Activated T-helper 2 cell treated with anti-CD3 and anti-CD28 coated beads, Interferon-gamma antibody, Interleukin-2, Interleukin-4, amounts not matched to agents 10 μg/mL and 5 μg/mL and 100 μg/mL, durations not matched to agents 14 hours and 24 hours and 36 hours (primary cell): ENCODE measurements at regions not wholly inside any gene's neighbourhood (a gene's known extent, or its start where the extent isn't known, plus 50 kb on each side); places are given as distances from the start of the nearest gene placed in this dataset.
"Not testable (repeated sequence)": the region's sequence is repeated elsewhere in the genome, so short reads cannot be mapped to it uniquely, and the experiment has no call there.

Experiments used
- DNase-seq: peaks from one replicate; pipeline ENCODE4 v3.0.0; 2021; ENCODE audit warnings: low spot score
- H3K27ac Mint-ChIP-seq: one replicate; pipeline ENCODE4 v1.8.0; 2021; ENCODE audit warnings: mixed read lengths
- H3K27me3 Mint-ChIP-seq: one replicate; pipeline ENCODE4 v1.8.0; 2021; ENCODE audit warnings: low read depth, mixed read lengths
- H3K36me3 Mint-ChIP-seq: one replicate; pipeline ENCODE4 v1.8.0; 2021; ENCODE audit warnings: low read depth, mixed read lengths
- H3K4me1 Mint-ChIP-seq: one replicate; pipeline ENCODE4 v1.8.0; 2021; ENCODE audit warnings: low read depth, mixed read lengths
- H3K4me3 Mint-ChIP-seq: one replicate; pipeline ENCODE4 v1.8.0; 2021; ENCODE audit warnings: low read depth, mild to moderate bottlenecking, moderate library complexity, mixed read lengths
- H3K9me3 Mint-ChIP-seq: one replicate; pipeline ENCODE4 v1.8.0; 2021; ENCODE audit warnings: mixed read lengths
- intact Hi-C: fragments of 100-400 bp; cut with micrococcal nuclease; formaldehyde crosslinking; loops from one replicate; pipeline ENCODE4 v1.15.1; 2023

GRCh38 chr9:41040705-41041342 is 87.7 kb downstream of the FOXD4L6 start:
- intact Hi-C loops, H3K9me3 Mint-ChIP-seq: not testable (repeated sequence)

DNA sequence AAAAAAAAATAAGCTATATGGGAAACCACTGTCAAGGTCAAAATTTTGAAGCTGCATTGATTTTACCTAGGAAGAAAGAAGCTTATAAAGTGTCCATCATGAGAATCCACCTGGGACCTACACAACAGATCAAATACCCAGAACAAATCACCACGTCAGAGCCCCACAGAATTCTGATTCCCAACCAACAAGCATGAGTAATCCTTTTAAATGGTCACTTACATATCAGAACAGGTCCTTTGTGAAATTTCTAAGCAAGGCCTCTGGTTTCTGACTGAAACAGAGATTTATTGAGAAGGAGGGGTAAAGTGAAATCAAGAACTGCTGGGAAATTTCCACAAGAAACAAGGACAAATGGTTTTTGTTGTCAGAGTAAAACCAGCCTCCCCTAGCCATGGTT is 93.2 kb downstream of the FOXD4L6 start:
- H3K36me3 Mint-ChIP-seq, H3K4me3 Mint-ChIP-seq, intact Hi-C loops, H3K27me3 Mint-ChIP-seq, H3K27ac Mint-ChIP-seq, H3K4me1 Mint-ChIP-seq, H3K9me3 Mint-ChIP-seq, DNase-seq: not testable (repeated sequence)

More at GRCh38 chr9:41040705-41041342, 87.7 kb downstream of the FOXD4L6 start:
- not testable (repeated sequence) for H3K4me1 Mint-ChIP-seq, H3K27ac Mint-ChIP-seq, DNase-seq, H3K27me3 Mint-ChIP-seq, H3K36me3 Mint-ChIP-seq, H3K4me3 Mint-ChIP-seq

DNA sequence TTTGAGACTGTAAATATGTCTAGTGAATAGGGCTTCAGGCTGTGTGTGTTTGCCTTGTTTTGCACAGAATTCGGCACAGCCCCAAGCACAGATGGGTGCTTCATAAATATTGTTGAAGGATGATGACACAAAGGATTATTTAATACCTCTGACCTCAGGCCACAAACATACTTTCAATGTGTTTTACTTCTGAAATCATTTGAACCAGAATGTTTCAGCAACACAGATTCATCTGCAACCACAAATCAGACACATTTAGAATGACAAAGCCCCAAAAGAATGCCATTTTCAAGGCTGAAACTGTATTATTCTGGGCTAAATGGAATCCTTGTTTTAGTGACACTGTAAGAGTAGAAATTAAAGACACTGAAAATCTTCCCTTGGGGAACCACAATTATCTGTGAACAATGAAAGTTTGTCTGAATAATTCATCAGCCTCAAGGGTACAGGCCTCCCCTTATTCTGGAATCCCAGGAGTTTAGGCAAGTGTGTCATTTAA is 93.7 kb downstream of the FOXD4L6 start:
- H3K27ac Mint-ChIP-seq, H3K4me1 Mint-ChIP-seq, H3K9me3 Mint-ChIP-seq, intact Hi-C loops, DNase-seq, H3K4me3 Mint-ChIP-seq, H3K36me3 Mint-ChIP-seq, H3K27me3 Mint-ChIP-seq: not testable (repeated sequence)

- H3K36me3 Mint-ChIP-seq, intact Hi-C loops, H3K4me3 Mint-ChIP-seq, H3K27ac Mint-ChIP-seq, H3K4me1 Mint-ChIP-seq, H3K9me3 Mint-ChIP-seq, H3K27me3 Mint-ChIP-seq, DNase-seq: not testable (repeated sequence)
Measured at GRCh38 chr9:41033877-41034276, 94.6 kb downstream of the FOXD4L6 start.

GRCh38 chr9:41033360-41033759 is 95.1 kb downstream of the FOXD4L6 start:
- H3K9me3 Mint-ChIP-seq, intact Hi-C loops, H3K27me3 Mint-ChIP-seq, DNase-seq, H3K36me3 Mint-ChIP-seq, H3K27ac Mint-ChIP-seq, H3K4me1 Mint-ChIP-seq, H3K4me3 Mint-ChIP-seq: not testable (repeated sequence)

DNA sequence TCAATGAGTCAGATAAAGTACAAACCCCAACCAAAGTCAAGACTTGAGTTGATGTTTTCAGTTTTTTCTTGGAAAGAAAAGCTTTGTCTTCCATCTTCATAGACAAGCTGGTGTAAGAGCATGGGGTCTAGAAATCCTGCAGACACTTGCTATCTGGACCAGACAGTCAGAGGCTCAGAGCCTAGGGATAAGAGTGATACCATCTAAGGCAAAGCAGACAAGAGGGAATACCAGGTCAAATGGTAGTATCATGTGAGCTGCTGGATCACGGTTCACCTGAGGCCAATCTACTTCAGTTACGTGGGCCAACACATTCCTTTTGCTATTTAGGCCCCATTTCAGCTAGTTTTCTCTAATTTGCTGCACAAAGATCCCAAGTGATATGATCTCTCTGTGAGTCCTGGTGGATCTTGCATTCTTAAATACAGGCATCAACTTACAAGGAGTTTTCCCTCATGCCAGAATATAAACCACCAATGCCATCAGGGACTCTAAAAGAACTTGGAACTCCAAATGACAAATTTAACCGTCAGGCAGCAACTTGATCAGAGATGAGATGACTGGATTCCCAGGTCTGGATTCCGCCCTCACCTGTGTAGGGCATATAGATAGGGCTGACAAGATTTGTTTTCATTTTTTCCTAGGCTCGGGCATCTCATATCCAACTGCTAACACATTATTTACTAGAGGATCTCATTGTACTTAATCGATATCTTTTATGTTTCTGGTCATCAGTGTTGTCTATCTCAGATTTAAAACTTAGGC is 101.4 kb downstream of the FOXD4L6 start:
- H3K36me3 Mint-ChIP-seq, H3K27ac Mint-ChIP-seq, H3K4me3 Mint-ChIP-seq, DNase-seq, intact Hi-C loops, H3K27me3 Mint-ChIP-seq, H3K9me3 Mint-ChIP-seq, H3K4me1 Mint-ChIP-seq: not testable (repeated sequence)

- intact Hi-C loops, H3K4me1 Mint-ChIP-seq, H3K27ac Mint-ChIP-seq, DNase-seq, H3K4me3 Mint-ChIP-seq, H3K36me3 Mint-ChIP-seq, H3K9me3 Mint-ChIP-seq, H3K27me3 Mint-ChIP-seq: not testable (repeated sequence)
Measured at GRCh38 chr9:41022365-41022764, 106.1 kb downstream of the FOXD4L6 start.

- DNase-seq, H3K9me3 Mint-ChIP-seq, H3K4me3 Mint-ChIP-seq, H3K4me1 Mint-ChIP-seq, intact Hi-C loops, H3K36me3 Mint-ChIP-seq, H3K27ac Mint-ChIP-seq, H3K27me3 Mint-ChIP-seq: not testable (repeated sequence)
Measured at GRCh38 chr9:41019858-41020562, 108.5 kb downstream of the FOXD4L6 start.

DNA sequence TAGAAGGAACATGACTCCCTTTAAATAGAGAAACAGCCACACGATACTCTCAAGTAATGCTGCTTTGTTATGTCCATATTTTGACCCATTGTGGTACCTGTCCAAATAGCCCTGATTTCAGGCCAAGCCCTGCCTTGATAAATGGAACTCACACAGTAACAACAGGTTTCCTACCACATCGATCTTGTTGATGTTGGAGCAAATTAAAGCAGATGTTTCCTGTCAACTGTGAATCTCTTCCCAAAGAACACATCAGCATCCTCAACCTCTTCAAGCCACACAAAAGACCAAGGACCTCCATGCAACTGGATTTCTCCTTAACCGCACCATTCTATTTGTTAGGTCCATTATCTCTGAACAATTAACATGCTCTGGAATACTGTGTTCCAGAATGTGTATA is 109.5 kb downstream of the FOXD4L6 start:
- H3K9me3 Mint-ChIP-seq, H3K4me1 Mint-ChIP-seq, H3K27me3 Mint-ChIP-seq, H3K36me3 Mint-ChIP-seq, H3K27ac Mint-ChIP-seq, H3K4me3 Mint-ChIP-seq, DNase-seq, intact Hi-C loops: not testable (repeated sequence)

DNA sequence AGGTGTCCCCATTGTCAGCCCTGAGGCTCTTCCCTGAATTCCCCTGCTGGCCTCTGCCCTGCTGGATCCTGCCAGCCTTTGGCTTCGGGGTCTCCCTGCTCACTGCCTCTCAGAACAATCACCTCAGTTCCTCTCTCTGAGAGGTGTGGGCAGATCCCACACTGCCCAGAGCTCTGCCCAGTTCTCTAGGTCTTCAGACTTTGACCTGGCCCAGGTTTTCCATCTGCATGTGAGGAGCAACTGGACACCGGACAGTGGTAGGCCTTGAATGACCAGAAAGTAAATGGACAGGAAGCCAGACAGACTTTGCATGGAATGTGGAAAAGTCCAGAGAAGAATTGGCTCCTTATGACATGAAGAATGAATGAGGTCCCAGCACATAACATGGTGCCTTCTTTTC is 111.8 kb downstream of the FOXD4L6 start:
- intact Hi-C loops, H3K9me3 Mint-ChIP-seq, H3K27ac Mint-ChIP-seq, H3K4me1 Mint-ChIP-seq, DNase-seq, H3K27me3 Mint-ChIP-seq, H3K4me3 Mint-ChIP-seq: not testable (repeated sequence)
- H3K36me3 Mint-ChIP-seq = peaks cover 19% of the 10 kb centered on the region

DNA sequence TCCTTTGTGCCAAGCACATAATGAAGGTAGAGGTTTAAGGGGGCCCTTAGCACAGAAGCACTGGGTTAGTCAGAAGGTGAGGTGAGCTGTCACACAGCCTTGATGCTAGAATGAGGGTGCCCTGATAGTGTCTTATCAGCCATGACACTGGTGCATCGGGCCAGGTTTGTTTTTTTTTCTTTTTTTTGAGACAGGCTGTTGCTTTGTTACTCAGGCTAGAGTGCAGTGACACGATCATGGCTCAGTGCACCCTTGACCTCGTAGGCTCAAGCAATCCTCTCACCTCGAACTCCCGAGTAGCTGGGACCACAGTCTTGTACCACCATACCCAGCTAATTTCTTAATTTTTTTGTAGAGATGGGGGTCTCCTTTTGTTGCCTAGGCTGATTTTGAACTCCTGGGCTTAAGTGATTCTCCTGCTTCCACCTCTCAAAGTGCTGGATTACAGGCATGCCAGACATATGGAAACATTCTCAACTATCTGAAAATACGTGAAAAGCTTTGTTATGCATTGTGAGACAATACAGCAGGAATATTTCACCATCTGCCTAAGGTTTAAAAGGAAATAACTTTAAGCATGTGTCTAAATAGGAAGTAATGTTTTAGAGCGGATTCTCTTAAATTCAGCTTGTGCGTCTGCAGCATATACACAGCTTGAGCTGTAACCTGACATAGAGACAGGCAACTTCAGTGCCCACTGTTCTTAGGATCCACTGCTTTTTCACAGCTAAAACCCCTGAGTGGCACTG is 128.4 kb downstream of the FOXD4L6 start:
- H3K27me3 Mint-ChIP-seq, H3K4me3 Mint-ChIP-seq, intact Hi-C loops, H3K9me3 Mint-ChIP-seq, H3K27ac Mint-ChIP-seq, DNase-seq: not testable (repeated sequence)
- H3K4me1 Mint-ChIP-seq = peaks cover 29% of the 10 kb centered on the region
- H3K36me3 Mint-ChIP-seq = peaks cover 53% of the 10 kb centered on the region

- intact Hi-C loops, H3K4me3 Mint-ChIP-seq, H3K27me3 Mint-ChIP-seq, H3K9me3 Mint-ChIP-seq, DNase-seq, H3K27ac Mint-ChIP-seq: not testable (repeated sequence)
- Mint-ChIP-seq H3K4me1 (peaks cover 41% of the 10 kb centered on the region), H3K36me3 (peaks cover 54% of the 10 kb centered on the region)
Measured at GRCh38 chr9:40995490-40995889, 133.0 kb downstream of the FOXD4L6 start.
